GM10266 (cell line): ENCODE measurements at regions not wholly inside any gene's neighbourhood (a gene's known extent, or its start where the extent isn't known, plus 50 kb on each side); places are given as distances from the start of the nearest gene placed in this dataset.
"Not testable (repeated sequence)": the region's sequence is repeated elsewhere in the genome, so short reads cannot be mapped to it uniquely, and the experiment has no call there.

Experiments
- DNase-seq: peaks from one replicate; pipeline ENCODE4 v3.0.0; 2012; ENCODE audit errors: extremely low spot score
- TF ChIP-seq, protein P1 (sequence below): IDR thresholded peaks from 2 replicates; pipeline ENCODE4 v1.5.1; 2012; ENCODE audit warnings: mild to moderate bottlenecking, low read depth; ENCODE audit not compliant: control insufficient read depth, insufficient read depth; ENCODE audit errors: missing control alignments

DNA sequence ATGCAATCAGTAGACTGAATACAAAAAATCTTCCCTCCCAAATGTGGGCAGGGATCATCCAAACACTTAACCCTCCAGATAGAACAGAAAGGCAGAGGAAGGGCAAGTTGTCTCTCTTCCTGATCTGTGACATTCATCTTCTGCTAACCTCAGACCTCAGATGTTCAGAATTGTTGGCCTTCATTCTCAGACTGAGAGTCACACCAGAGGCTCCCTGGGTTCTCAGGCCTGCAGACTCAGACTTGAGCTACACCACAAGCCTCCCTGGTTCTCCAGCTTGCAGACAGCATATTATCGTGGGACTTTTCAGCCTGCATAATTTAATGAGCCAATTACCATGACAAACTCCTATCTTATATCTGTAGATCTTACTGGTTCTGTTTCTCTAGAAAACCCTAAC, 1471.6 kb upstream of the ADGRL3 start:
- no peak for DNase-seq
- TF ChIP-seq, protein P1, sequence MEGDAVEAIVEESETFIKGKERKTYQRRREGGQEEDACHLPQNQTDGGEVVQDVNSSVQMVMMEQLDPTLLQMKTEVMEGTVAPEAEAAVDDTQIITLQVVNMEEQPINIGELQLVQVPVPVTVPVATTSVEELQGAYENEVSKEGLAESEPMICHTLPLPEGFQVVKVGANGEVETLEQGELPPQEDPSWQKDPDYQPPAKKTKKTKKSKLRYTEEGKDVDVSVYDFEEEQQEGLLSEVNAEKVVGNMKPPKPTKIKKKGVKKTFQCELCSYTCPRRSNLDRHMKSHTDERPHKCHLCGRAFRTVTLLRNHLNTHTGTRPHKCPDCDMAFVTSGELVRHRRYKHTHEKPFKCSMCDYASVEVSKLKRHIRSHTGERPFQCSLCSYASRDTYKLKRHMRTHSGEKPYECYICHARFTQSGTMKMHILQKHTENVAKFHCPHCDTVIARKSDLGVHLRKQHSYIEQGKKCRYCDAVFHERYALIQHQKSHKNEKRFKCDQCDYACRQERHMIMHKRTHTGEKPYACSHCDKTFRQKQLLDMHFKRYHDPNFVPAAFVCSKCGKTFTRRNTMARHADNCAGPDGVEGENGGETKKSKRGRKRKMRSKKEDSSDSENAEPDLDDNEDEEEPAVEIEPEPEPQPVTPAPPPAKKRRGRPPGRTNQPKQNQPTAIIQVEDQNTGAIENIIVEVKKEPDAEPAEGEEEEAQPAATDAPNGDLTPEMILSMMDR, result no peak

DNA sequence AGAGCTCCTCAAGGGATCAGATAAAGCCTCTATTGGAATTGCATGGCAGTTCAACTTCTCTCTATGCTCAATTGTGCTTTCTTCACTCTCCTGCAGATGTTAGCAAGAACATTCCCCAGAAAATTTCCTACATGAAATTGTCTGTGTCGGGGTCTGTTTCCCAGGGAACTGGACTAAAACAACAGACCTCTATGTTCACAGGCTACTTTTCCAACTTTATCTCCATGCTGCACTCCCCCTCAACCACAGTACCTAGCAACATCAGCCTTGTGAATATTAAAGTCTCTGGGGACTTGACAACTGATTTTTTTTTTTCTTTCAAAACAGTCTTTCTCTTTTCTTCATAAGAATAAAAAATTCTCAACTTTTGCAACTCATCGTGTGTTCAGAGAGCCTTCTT, 1470.8 kb upstream of the ADGRL3 start:
- TF ChIP-seq, protein P1, result no peak
- DNase-seq, result no peak

DNA sequence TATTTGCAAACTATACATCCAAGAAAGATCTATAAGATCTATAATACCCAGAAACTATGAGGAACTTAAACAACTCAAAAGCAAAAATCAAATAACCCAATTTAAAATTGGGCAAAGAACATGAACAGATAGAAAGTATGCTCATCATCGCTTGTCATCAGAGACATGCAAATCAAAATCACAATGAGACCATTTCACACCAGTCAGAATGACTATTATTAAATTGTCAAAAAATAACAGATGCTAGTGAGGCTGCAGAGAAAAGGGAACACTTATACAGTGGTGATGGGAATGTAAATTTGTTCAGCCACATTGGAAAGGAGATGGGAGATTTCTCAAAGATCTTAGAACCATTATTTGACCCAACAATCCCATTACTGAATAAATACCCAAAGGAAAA, 1451.7 kb upstream of the ADGRL3 start:
- TF ChIP-seq, protein P1, result no peak
- DNase-seq, result no peak

DNA sequence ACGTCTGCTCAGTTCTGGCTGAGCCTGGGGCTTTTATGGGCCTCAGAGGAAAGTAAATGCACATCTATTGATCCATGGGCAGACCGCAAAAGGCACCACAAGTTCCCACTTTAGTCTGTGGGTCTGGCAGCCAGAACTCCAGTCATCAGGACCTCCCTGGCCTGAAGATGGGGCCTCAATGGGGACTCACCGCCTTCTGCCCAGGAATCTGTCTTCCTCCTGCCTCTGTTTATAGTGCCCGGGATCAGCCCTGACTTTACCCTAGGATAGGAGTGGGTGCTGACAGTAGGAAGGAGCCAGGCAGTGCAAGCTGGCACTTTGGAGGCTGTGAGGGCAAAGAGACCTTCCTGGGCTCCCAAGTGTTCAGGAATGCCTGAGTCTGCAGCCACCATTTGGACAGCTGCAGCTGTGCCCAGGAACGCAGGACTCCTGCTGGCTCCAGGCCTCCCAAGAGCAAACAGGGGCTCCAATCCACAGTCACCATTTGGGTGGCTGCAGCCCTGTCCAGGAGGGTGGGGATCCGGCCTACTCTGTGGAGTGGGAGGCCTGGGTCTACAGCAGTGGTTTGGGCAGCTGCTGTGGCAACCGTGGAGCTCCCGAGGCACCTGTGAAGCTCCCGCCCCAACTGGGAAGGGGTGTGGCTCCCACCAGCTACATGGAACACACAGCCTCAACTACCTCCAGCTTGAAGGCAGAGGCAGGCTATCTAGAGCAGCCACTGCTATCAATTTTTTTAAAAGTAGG, 1440.9 kb upstream of the ADGRL3 start:
- DNase-seq, result no peak
- TF ChIP-seq, protein P1, result no peak

DNA sequence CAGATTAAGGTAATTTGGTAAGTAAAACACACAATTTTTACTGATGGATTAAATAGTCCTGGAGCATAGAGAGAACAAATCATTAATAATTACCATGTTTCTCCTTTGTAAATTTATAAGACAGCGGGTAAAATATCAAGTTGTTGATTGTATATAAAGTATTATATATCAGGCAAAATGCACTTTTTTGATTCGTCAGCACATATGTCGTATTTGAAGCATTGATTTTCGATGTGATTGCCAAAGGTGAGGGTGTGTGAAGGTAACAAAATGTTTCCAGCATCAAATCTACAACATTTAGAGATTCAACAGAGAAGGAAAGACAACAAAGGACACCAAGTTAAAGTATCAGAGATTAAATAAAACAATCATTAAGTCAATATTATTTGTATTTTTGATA, 1437.8 kb upstream of the ADGRL3 start:
- no peak for DNase-seq
- TF ChIP-seq, protein P1, result no peak

DNA sequence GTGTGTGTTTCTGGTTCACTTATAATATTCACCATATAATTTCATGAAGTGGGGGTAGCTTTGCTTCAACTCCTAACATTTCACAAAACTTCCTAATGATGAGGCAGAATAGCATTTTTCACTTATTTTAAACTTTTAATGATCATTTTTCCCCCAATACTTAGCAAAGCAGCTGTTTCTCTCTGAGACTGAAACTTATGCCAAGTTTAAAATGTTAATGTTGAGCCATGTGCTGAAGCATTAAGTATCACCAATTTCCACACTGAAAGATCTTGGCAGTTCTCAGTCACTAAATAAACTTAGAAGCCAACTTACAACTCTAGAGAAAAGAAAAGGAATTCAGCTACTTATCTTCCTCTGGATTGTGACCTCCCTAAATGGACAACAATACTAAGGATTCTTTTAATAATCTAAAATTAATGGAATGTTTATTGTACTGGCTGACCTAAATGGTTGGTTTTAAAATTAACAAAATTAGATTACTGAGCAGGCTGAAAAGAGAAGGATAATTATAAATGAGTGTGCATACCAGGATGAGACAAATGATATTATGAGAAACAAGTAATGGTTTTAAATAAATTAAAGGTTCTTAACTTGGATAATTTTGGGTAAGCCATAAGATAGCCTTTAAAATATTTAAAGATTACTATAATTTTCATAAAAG, 1429.4 kb upstream of the ADGRL3 start:
- TF ChIP-seq, protein P1, result no peak
- DNase-seq, result no peak

DNA sequence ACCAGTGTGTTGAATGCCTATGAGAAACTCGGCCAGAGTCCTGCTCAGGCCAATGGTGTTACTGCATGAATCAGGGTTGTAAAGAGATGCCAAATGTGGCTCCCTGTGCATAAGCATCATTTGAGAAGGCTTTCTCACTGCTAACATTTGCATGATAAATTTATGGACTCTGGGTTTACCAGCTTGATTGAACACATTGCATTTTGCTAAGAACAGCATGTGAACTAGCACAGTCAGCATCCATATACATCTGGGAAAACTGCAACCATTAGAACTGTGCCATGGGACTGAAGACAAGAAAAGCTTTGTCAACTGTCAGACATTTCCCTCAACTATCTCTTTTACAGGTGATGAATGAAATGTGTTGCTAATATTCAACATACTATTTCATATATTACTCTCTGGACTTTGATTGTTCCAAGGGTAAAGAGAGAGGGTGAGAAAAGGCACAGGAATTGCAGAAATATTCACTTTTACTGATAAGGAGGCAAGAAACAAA, 1427.4 kb upstream of the ADGRL3 start:
- TF ChIP-seq, protein P1, result no peak
- no peak for DNase-seq

DNA sequence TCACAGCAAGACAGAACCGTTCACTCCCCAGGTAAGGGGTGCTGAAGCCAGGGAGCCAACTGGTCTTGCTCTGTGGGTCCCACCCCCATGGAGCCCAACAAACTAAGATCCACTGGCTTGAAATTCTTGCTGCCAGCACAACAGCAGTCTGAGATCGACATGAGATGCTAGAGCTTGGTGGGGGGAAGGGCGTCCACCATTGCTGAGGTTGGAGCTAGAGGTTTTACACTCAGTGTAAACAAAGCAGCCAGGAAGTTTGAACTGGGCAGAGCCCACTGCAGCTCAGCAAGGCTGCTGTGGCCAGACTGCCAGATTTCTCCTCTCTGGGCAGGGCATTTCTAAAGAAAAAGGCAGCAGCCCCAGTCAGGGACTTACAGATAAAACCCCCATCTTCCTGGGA, 1419.9 kb upstream of the ADGRL3 start:
- DNase-seq, result not testable (repeated sequence)
